Activated CD4-positive, alpha-beta memory T cell treated with anti-CD3 and anti-CD28 coated beads for 36 hours (primary cell): ENCODE measurements at regions not wholly inside any gene's neighbourhood (a gene's known extent, or its start where the extent isn't known, plus 50 kb on each side); places are given as distances from the start of the nearest gene placed in this dataset.
"Not testable (repeated sequence)": the region's sequence is repeated elsewhere in the genome, so short reads cannot be mapped to it uniquely, and the experiment has no call there.

Experiments
- CTCF ChIA-PET: fragments of 350-600 bp; sonication (Branson Sonifier 250); formaldehyde crosslinking; loops from one replicate; lab custom pipeline; 2021; ENCODE audit warnings: antibody characterized with exemption, inconsistent platforms; lab: Charles Lee
- POLR2A ChIA-PET: fragments of 350-600 bp; sonication (Branson Sonifier 250); formaldehyde crosslinking; loops from one replicate; lab custom pipeline; 2021; ENCODE audit warnings: antibody characterized with exemption; lab: Charles Lee
- DNase-seq: peaks from one replicate; pipeline ENCODE4 v3.0.0-alpha.2; 2020
- H3K27ac Mint-ChIP-seq: one replicate; pipeline ENCODE4 v1.8.0; 2021; ENCODE audit warnings: mixed read lengths
- H3K27me3 Mint-ChIP-seq: one replicate; pipeline ENCODE4 v1.8.0; 2021; ENCODE audit warnings: mixed read lengths
- H3K36me3 Mint-ChIP-seq: one replicate; pipeline ENCODE4 v1.8.0; 2021; ENCODE audit warnings: mixed read lengths
- H3K4me1 Mint-ChIP-seq: one replicate; pipeline ENCODE4 v1.8.0; 2021; ENCODE audit warnings: low read depth, mixed read lengths
- H3K4me3 Mint-ChIP-seq: one replicate; pipeline ENCODE4 v1.8.0; 2021; ENCODE audit warnings: mild to moderate bottlenecking, mixed read lengths
- H3K9me3 Mint-ChIP-seq: one replicate; pipeline ENCODE4 v1.8.0; 2021; ENCODE audit warnings: mixed read lengths
- intact Hi-C: fragments of 100-400 bp; cut with micrococcal nuclease; formaldehyde crosslinking; loops from one replicate; pipeline ENCODE4 v1.15.1; 2023

- intact Hi-C loops, H3K36me3 Mint-ChIP-seq, H3K27ac Mint-ChIP-seq, H3K9me3 Mint-ChIP-seq, H3K27me3 Mint-ChIP-seq, POLR2A ChIA-PET, DNase-seq, CTCF ChIA-PET, H3K4me1 Mint-ChIP-seq, H3K4me3 Mint-ChIP-seq: not testable (repeated sequence)
Observed at GRCh38 chr1:96604620-96605019, 117.0 kb upstream of the PTBP2 start.

GRCh38 chr1:96617375-96617774 is 104.2 kb upstream of the PTBP2 start:
- H3K4me1 Mint-ChIP-seq, H3K27me3 Mint-ChIP-seq, H3K4me3 Mint-ChIP-seq, CTCF ChIA-PET, intact Hi-C loops, H3K36me3 Mint-ChIP-seq, POLR2A ChIA-PET, H3K9me3 Mint-ChIP-seq, H3K27ac Mint-ChIP-seq, DNase-seq: not testable (repeated sequence)

- POLR2A ChIA-PET: no interaction called here
- Mint-ChIP-seq H3K27me3 (no peaks in the 10 kb centered on the region), H3K4me3 (no peak overlapping the region), H3K27ac (no peak overlapping the region), H3K36me3 (no peaks in the 10 kb centered on the region), H3K4me1 (no peaks in the 10 kb centered on the region), H3K9me3 (no peaks in the 10 kb centered on the region)
- CTCF ChIA-PET: no interaction called here
- DNase-seq: no peak
- intact Hi-C loops: no loop called here
Observed at GRCh38 chr1:96632045-96632664, 89.4 kb upstream of the PTBP2 start.

- Mint-ChIP-seq H3K27me3 (no peaks in the 10 kb centered on the region), H3K27ac (no peak overlapping the region), H3K4me3 (no peak overlapping the region), H3K9me3 (no peaks in the 10 kb centered on the region), H3K36me3 (no peaks in the 10 kb centered on the region), H3K4me1 (no peaks in the 10 kb centered on the region)
- intact Hi-C loops: no loop called here
- no peak for DNase-seq
- POLR2A ChIA-PET: no interaction called here
- CTCF ChIA-PET: no interaction called here
Observed at GRCh38 chr1:96633695-96634094, 87.9 kb upstream of the PTBP2 start.

- no peaks in the 10 kb centered on the region for H3K4me1 Mint-ChIP-seq
- DNase-seq: no peak
- intact Hi-C loops: no loop called here
- no peaks in the 10 kb centered on the region for H3K27me3 Mint-ChIP-seq
- no peak overlapping the region for H3K4me3 Mint-ChIP-seq
- ChIA-PET POLR2A (no interaction called here), CTCF (no interaction called here)
- no peak overlapping the region for H3K27ac Mint-ChIP-seq
- H3K9me3 Mint-ChIP-seq: no peaks in the 10 kb centered on the region
- no peaks in the 10 kb centered on the region for H3K36me3 Mint-ChIP-seq
Observed at GRCh38 chr1:96634883-96635282, 86.7 kb upstream of the PTBP2 start.

- no peak overlapping the region for H3K27ac Mint-ChIP-seq
- CTCF ChIA-PET: no interaction called here
- no peak overlapping the region for H3K4me3 Mint-ChIP-seq
- H3K36me3 Mint-ChIP-seq: no peaks in the 10 kb centered on the region
- H3K9me3 Mint-ChIP-seq: no peaks in the 10 kb centered on the region
- intact Hi-C loops: no loop called here
- H3K4me1 Mint-ChIP-seq: no peaks in the 10 kb centered on the region
- POLR2A ChIA-PET: no interaction called here
- H3K27me3 Mint-ChIP-seq: peaks cover 2% of the 10 kb centered on the region
- no peak for DNase-seq
Observed at GRCh38 chr1:96641282-96641681, 80.3 kb upstream of the PTBP2 start.

GRCh38 chr1:96643519-96643918 is 78.1 kb upstream of the PTBP2 start:
- no peak overlapping the region for H3K27ac Mint-ChIP-seq
- CTCF ChIA-PET: no interaction called here
- H3K4me3 Mint-ChIP-seq: no peak overlapping the region
- no peaks in the 10 kb centered on the region for H3K9me3 Mint-ChIP-seq
- peaks cover 2% of the 10 kb centered on the region for H3K27me3 Mint-ChIP-seq
- no peaks in the 10 kb centered on the region for H3K4me1 Mint-ChIP-seq
- H3K36me3 Mint-ChIP-seq: no peaks in the 10 kb centered on the region
- intact Hi-C loops: no loop called here
- DNase-seq: no peak
- POLR2A ChIA-PET: no interaction called here

- no peak for DNase-seq
- H3K27ac Mint-ChIP-seq: no peak overlapping the region
Observed at GRCh38 chr1:96649301-96649700, 72.3 kb upstream of the PTBP2 start.

GRCh38 chr1:96651517-96651916 is 70.1 kb upstream of the PTBP2 start:
- POLR2A ChIA-PET: no interaction called here
- Mint-ChIP-seq H3K9me3 (peaks cover 6% of the 10 kb centered on the region), H3K27ac (no peak overlapping the region), H3K36me3 (no peaks in the 10 kb centered on the region), H3K4me3 (no peak overlapping the region), H3K27me3 (peaks cover 8% of the 10 kb centered on the region), H3K4me1 (no peaks in the 10 kb centered on the region)
- intact Hi-C loops: no loop called here
- DNase-seq: no peak
- CTCF ChIA-PET: no interaction called here

More at GRCh38 chr1:96649301-96649700, 72.3 kb upstream of the PTBP2 start:
- POLR2A ChIA-PET: no interaction called here
- CTCF ChIA-PET: no interaction called here
- Mint-ChIP-seq H3K36me3 (no peaks in the 10 kb centered on the region), H3K4me3 (no peak overlapping the region), H3K27me3 (peaks cover 11% of the 10 kb centered on the region), H3K4me1 (no peaks in the 10 kb centered on the region), H3K9me3 (no peaks in the 10 kb centered on the region)
- intact Hi-C loops: no loop called here

- CTCF ChIA-PET: no interaction called here
- Mint-ChIP-seq H3K27me3 (no peaks in the 10 kb centered on the region), H3K27ac (no peak overlapping the region), H3K9me3 (peaks cover 15% of the 10 kb centered on the region), H3K4me1 (no peaks in the 10 kb centered on the region), H3K36me3 (no peaks in the 10 kb centered on the region), H3K4me3 (no peak overlapping the region)
- intact Hi-C loops: no loop called here
- DNase-seq: no peak
- POLR2A ChIA-PET: no interaction called here
Observed at GRCh38 chr1:96660051-96660450, 61.5 kb upstream of the PTBP2 start.

GRCh38 chr1:96660503-96660902 is 61.1 kb upstream of the PTBP2 start:
- CTCF ChIA-PET: no interaction called here
- no peak overlapping the region for H3K27ac Mint-ChIP-seq
- POLR2A ChIA-PET: no interaction called here
- H3K27me3 Mint-ChIP-seq: no peaks in the 10 kb centered on the region
- no peak for DNase-seq
- H3K4me1 Mint-ChIP-seq: no peaks in the 10 kb centered on the region
- H3K4me3 Mint-ChIP-seq: no peak overlapping the region
- intact Hi-C loops: no loop called here
- peaks cover 13% of the 10 kb centered on the region for H3K9me3 Mint-ChIP-seq
- H3K36me3 Mint-ChIP-seq: no peaks in the 10 kb centered on the region
